Adrenal gland (tissue), 5 donors: ENCODE measurements at regions not wholly inside any gene's neighbourhood (a gene's known extent, or its start where the extent isn't known, plus 50 kb on each side); places are given as distances from the start of the nearest gene placed in this dataset.

Experiments
- CTCF ChIP-seq, 6 experiments: fragments of 450-650 bp in 4 of 6; fragments of 200-600 bp in 2 of 6; sonication (generic) in 1 of 6; IDR thresholded peaks; 1 replicate in 5 of 6; 2 replicates in 1 of 6; pipeline versions ENCODE4 v1.5.1 to v1.8.0; 2016 to 2021; ENCODE audit warnings: antibody characterized with exemption in 6 of 6, mild to moderate bottlenecking in 2 of 6, moderate library complexity in 1 of 6
- POLR2A ChIP-seq, 2 donors: fragments of 450-650 bp; IDR thresholded peaks; one replicate each; pipeline ENCODE4 v1.6.1; 2017; ENCODE audit warnings: antibody characterized with exemption in 2 of 2, mild to moderate bottlenecking in 2 of 2, moderate library complexity in 1 of 2
- donor health status: DM: no; HTN: no; CAD: no.

GRCh38 chr7:42727451-42727850 is 184.4 kb downstream of the C7orf25 start:
- no peak for TF ChIP-seq POLR2A (IDR thresholded peaks at IDR 0.05)
- TF ChIP-seq CTCF (IDR thresholded peaks at IDR 0.05), result no peak
